ENCODE measurements at regions not wholly inside any gene's neighbourhood (a gene's known extent, or its start where the extent isn't known, plus 50 kb on each side); places are given as distances from the start of the nearest gene placed in this dataset.

GRCh38 chr6:147055821-147056392 lies 148.3 kb upstream of the STXBP5 start:
- H3K27ac ChIP-seq (ENCODE audit: poor library complexity, severe bottlenecking): no peak overlapping the region
- ATAC-seq (ENCODE audit: low read depth) (no peak), DNase-seq (ENCODE audit: low spot score) (no peak)
- no peak for TF ChIP-seq CTCF (IDR thresholded peaks at IDR 0.05; ENCODE audit: poor library complexity, severe bottlenecking)
- H3K27me3 ChIP-seq (ENCODE audit: insufficient read depth, poor library complexity, severe bottlenecking): no peaks in the 10 kb centered on the region
- H3K36me3 ChIP-seq (ENCODE audit: low read depth): no peaks in the 10 kb centered on the region
- H3K4me3 ChIP-seq (ENCODE audit: severe bottlenecking): no peak overlapping the region
- no peaks in the 10 kb centered on the region for H3K9me3 ChIP-seq (ENCODE audit: severe bottlenecking)
- H3K4me1 ChIP-seq (ENCODE audit: insufficient read depth, poor library complexity, severe bottlenecking): peaks cover 5% of the 10 kb centered on the region

GRCh38 chr6:147057188-147057587 lies 147.0 kb upstream of the STXBP5 start:
- TF ChIP-seq CTCF (IDR thresholded peaks at IDR 0.05; ENCODE audit: poor library complexity, severe bottlenecking): no peak
- Histone ChIP-seq H3K27me3 (ENCODE audit: insufficient read depth, poor library complexity, severe bottlenecking) (no peaks in the 10 kb centered on the region), H3K27ac (ENCODE audit: poor library complexity, severe bottlenecking) (no peak overlapping the region), H3K4me3 (ENCODE audit: severe bottlenecking) (no peak overlapping the region), H3K9me3 (ENCODE audit: severe bottlenecking) (no peaks in the 10 kb centered on the region), H3K36me3 (ENCODE audit: low read depth) (no peaks in the 10 kb centered on the region), H3K4me1 (ENCODE audit: insufficient read depth, poor library complexity, severe bottlenecking) (peaks cover 5% of the 10 kb centered on the region)
- ATAC-seq (ENCODE audit: low read depth) (no peak), DNase-seq (ENCODE audit: low spot score) (no peak)

GRCh38 chr6:147057705-147058342 lies 146.4 kb upstream of the STXBP5 start:
- TF ChIP-seq CTCF (IDR thresholded peaks at IDR 0.05; ENCODE audit: poor library complexity, severe bottlenecking): no peak
- H3K4me3 ChIP-seq (ENCODE audit: severe bottlenecking): no peak overlapping the region
- ATAC-seq (ENCODE audit: low read depth) (no peak), DNase-seq (ENCODE audit: low spot score) (no peak)
- H3K9me3 ChIP-seq (ENCODE audit: severe bottlenecking): no peaks in the 10 kb centered on the region
- no peaks in the 10 kb centered on the region for H3K27me3 ChIP-seq (ENCODE audit: insufficient read depth, poor library complexity, severe bottlenecking)
- peaks cover 5% of the 10 kb centered on the region for H3K4me1 ChIP-seq (ENCODE audit: insufficient read depth, poor library complexity, severe bottlenecking)
- H3K36me3 ChIP-seq (ENCODE audit: low read depth): no peaks in the 10 kb centered on the region
- no peak overlapping the region for H3K27ac ChIP-seq (ENCODE audit: poor library complexity, severe bottlenecking)

- no peaks in the 10 kb centered on the region for H3K36me3 ChIP-seq (ENCODE audit: low read depth)
- TF ChIP-seq CTCF (IDR thresholded peaks at IDR 0.05; ENCODE audit: poor library complexity, severe bottlenecking): no peak
- no peak overlapping the region for H3K4me3 ChIP-seq (ENCODE audit: severe bottlenecking)
- H3K27me3 ChIP-seq (ENCODE audit: insufficient read depth, poor library complexity, severe bottlenecking): no peaks in the 10 kb centered on the region
- DNase-seq (ENCODE audit: low spot score): no peak
- no peaks in the 10 kb centered on the region for H3K9me3 ChIP-seq (ENCODE audit: severe bottlenecking)
- H3K4me1 ChIP-seq (ENCODE audit: insufficient read depth, poor library complexity, severe bottlenecking): peaks cover 10% of the 10 kb centered on the region
- peak; percentile 47; the same call in 2 of the 3 replicates for ATAC-seq (ENCODE audit: low read depth)
- no peak overlapping the region for H3K27ac ChIP-seq (ENCODE audit: poor library complexity, severe bottlenecking)
Measured at GRCh38 chr6:147058786-147059385, 145.3 kb upstream of the STXBP5 start.

- no peaks in the 10 kb centered on the region for H3K9me3 ChIP-seq (ENCODE audit: severe bottlenecking)
- no peak overlapping the region for H3K27ac ChIP-seq (ENCODE audit: poor library complexity, severe bottlenecking)
Measured at GRCh38 chr6:147060636-147061035, 143.6 kb upstream of the STXBP5 start.

More at GRCh38 chr6:147060636-147061035, 143.6 kb upstream of the STXBP5 start:
- peaks cover 13% of the 10 kb centered on the region for H3K4me1 ChIP-seq (ENCODE audit: insufficient read depth, poor library complexity, severe bottlenecking)
- H3K27me3 ChIP-seq (ENCODE audit: insufficient read depth, poor library complexity, severe bottlenecking): no peaks in the 10 kb centered on the region
- H3K4me3 ChIP-seq (ENCODE audit: severe bottlenecking): no peak overlapping the region
- ATAC-seq (ENCODE audit: low read depth): no peak
- no peak for DNase-seq (ENCODE audit: low spot score)
- no peak for TF ChIP-seq CTCF (IDR thresholded peaks at IDR 0.05; ENCODE audit: poor library complexity, severe bottlenecking)
- H3K36me3 ChIP-seq (ENCODE audit: low read depth): no peaks in the 10 kb centered on the region

Measured in RWPE2 (cell line).